ENCODE measurements at regions not wholly inside any gene's neighbourhood (a gene's known extent, or its start where the extent isn't known, plus 50 kb on each side); places are given as distances from the start of the nearest gene placed in this dataset.

GRCh38 chr15:47502041-47502440 lies 215.3 kb upstream of the SEMA6D start:
- H3K9me3 ChIP-seq: no peaks in the 10 kb centered on the region
- H3K27me3 ChIP-seq: no peaks in the 10 kb centered on the region
- DNase-seq: no peak
- TF ChIP-seq, protein P1, sequence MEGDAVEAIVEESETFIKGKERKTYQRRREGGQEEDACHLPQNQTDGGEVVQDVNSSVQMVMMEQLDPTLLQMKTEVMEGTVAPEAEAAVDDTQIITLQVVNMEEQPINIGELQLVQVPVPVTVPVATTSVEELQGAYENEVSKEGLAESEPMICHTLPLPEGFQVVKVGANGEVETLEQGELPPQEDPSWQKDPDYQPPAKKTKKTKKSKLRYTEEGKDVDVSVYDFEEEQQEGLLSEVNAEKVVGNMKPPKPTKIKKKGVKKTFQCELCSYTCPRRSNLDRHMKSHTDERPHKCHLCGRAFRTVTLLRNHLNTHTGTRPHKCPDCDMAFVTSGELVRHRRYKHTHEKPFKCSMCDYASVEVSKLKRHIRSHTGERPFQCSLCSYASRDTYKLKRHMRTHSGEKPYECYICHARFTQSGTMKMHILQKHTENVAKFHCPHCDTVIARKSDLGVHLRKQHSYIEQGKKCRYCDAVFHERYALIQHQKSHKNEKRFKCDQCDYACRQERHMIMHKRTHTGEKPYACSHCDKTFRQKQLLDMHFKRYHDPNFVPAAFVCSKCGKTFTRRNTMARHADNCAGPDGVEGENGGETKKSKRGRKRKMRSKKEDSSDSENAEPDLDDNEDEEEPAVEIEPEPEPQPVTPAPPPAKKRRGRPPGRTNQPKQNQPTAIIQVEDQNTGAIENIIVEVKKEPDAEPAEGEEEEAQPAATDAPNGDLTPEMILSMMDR (IDR thresholded peaks at IDR 0.05): no peak
- TF ChIP-seq POLR2A (IDR thresholded peaks at IDR 0.05): no peak
- intact Hi-C loops (cut with DNase I): no loop called here
- no peaks in the 10 kb centered on the region for H3K36me3 ChIP-seq
- 86 to 91% methylated on average over 6 of the region's 6 CpGs for WGBS, 2 donors
- H3K4me1 ChIP-seq: peaks cover 17 to 20% of the 10 kb centered on the region in 2 donors
- H3K27ac ChIP-seq: no peak overlapping the region
- no peak overlapping the region for H3K4me3 ChIP-seq (replicated peaks in 1 of 3)

- Histone ChIP-seq H3K4me3 (replicated peaks in 1 of 3) (no peak overlapping the region), H3K36me3 (no peaks in the 10 kb centered on the region), H3K27ac (no peak overlapping the region), H3K9me3 (no peaks in the 10 kb centered on the region), H3K4me1 (peaks cover 13 to 17% of the 10 kb centered on the region in 2 donors), H3K27me3 (no peaks in the 10 kb centered on the region)
- intact Hi-C loops (cut with DNase I): no loop called here
- 85 to 86% methylated on average over 2 of the region's 2 CpGs for WGBS, 2 donors
- DNase-seq: no peak
- TF ChIP-seq, protein P1 (IDR thresholded peaks at IDR 0.05): no peak
- no peak for TF ChIP-seq POLR2A (IDR thresholded peaks at IDR 0.05)
Measured at GRCh38 chr15:47503876-47504275, 213.4 kb upstream of the SEMA6D start.

GRCh38 chr15:47504624-47505256 lies 212.6 kb upstream of the SEMA6D start:
- Histone ChIP-seq H3K4me1 (peaks cover 13 to 17% of the 10 kb centered on the region in 2 donors), H3K36me3 (no peaks in the 10 kb centered on the region), H3K9me3 (no peaks in the 10 kb centered on the region), H3K27me3 (no peaks in the 10 kb centered on the region), H3K27ac (no peak overlapping the region), H3K4me3 (replicated peaks in 1 of 3) (no peak overlapping the region)
- no peak for TF ChIP-seq POLR2A (IDR thresholded peaks at IDR 0.05)
- TF ChIP-seq, protein P1 (IDR thresholded peaks at IDR 0.05): no peak
- intact Hi-C loops (cut with DNase I): no loop called here
- WGBS, 2 donors: 75 to 83% methylated on average over 7 of the region's 7 CpGs
- no peak for DNase-seq

DNA sequence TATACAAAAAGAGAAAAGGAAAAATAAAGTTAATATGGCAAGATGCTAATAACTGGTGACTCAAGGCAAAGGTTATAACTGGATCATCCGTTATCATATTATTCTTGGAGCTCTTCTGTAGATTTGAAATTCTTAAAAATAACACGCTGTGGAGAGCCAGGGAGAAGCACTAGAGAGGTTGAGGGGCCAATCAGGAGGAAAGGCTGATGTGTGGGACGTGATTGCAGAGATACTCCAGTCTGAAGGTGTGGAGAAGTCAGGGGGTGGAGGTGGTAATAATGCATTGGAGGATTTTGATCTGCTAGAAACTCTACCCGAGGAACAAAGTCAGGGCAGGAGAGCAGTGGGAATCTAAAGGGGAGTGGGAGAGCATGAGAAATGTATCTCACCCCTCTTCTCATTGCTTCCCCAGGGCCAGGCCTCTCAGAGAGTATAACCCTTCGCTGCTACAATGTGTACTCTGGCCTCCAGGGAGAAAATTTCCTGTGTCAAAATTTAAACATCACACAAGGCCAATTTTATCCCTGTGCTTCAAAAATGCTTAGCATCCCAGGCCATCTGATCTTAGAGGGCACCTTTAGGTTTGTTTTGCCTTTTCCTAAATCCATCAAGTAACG lies 211.5 kb upstream of the SEMA6D start:
- H3K9me3 ChIP-seq: no peaks in the 10 kb centered on the region
- no peak for TF ChIP-seq POLR2A (IDR thresholded peaks at IDR 0.05)
- TF ChIP-seq, protein P1 (IDR thresholded peaks at IDR 0.05): no peak
- 66 to 76% methylated on average over 6 of the region's 6 CpGs for WGBS, 2 donors
- H3K36me3 ChIP-seq: no peaks in the 10 kb centered on the region
- intact Hi-C loops (cut with DNase I): no loop called here
- peaks cover 13 to 17% of the 10 kb centered on the region in 2 donors for H3K4me1 ChIP-seq
- H3K27me3 ChIP-seq: no peaks in the 10 kb centered on the region
- no peak overlapping the region for H3K4me3 ChIP-seq (replicated peaks in 1 of 3)
- H3K27ac ChIP-seq: no peak overlapping the region
- no peak for DNase-seq

DNA sequence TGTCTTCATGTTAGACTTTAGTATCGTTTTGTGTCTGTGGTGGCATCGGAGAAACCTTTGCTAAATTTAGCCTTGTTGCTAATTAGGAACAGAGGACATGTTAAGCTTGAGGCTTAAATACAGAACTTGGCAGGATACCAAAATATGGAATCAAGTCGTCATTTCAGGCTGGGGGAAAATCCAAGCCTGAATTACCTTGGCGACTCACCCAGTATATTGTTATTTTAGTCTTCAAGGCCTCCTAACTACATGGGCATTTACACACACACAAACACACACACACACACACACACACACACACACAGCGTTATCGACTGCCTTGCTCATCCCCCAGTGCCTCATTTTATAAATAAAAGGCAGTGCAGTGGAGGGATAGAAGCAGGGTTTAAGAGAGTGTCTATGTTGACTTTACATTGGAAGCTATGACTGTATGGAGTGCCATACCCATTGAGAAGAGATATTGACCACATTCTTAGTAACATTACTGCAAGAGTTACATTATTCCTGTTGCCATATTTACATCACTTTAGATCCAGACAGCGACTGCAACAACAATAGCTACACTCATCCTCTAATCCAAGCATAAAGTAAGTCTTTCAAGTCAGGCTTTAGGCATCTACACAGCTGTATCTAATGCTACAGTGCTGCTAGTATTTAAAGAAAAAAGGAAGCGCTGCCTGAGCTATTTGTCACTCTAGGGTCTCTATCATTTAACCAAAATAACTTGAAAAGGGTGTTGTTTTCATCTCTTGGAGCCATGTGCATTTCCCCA lies 210.8 kb upstream of the SEMA6D start:
- H3K4me1 ChIP-seq: peaks cover 13 to 17% of the 10 kb centered on the region in 2 donors
- no peak overlapping the region for H3K4me3 ChIP-seq (replicated peaks in 1 of 3)
- DNase-seq: peak; percentile 3 to 14
- intact Hi-C loops (cut with DNase I): no loop called here
- H3K9me3 ChIP-seq: no peaks in the 10 kb centered on the region
- no peaks in the 10 kb centered on the region for H3K27me3 ChIP-seq
- TF ChIP-seq, protein P1 (IDR thresholded peaks at IDR 0.05): no peak
- no peak for TF ChIP-seq POLR2A (IDR thresholded peaks at IDR 0.05)
- no peak overlapping the region for H3K27ac ChIP-seq
- 36 to 38% methylated on average over 8 of the region's 8 CpGs for WGBS, 2 donors
- no peaks in the 10 kb centered on the region for H3K36me3 ChIP-seq

Measured in thyroid gland (tissue), 4 donors.